ENCODE measurements at regions not wholly inside any gene's neighbourhood (a gene's known extent, or its start where the extent isn't known, plus 50 kb on each side); places are given as distances from the start of the nearest gene placed in this dataset.

- Mint-ChIP-seq H3K4me3 (no peak overlapping the region), H3K4me1 (no peaks in the 10 kb centered on the region), H3K27ac (no peak overlapping the region), H3K9me3 (no peaks in the 10 kb centered on the region), H3K27me3 (peaks cover 13% of the 10 kb centered on the region)
- ATAC-seq (no peak), DNase-seq (no peak)
Observed at GRCh38 chr22:49099496-49100124, 728.1 kb downstream of the BRD1 start.

GRCh38 chr22:49099089-49099488 lies 728.6 kb downstream of the BRD1 start:
- ATAC-seq = no peak
- H3K27me3 Mint-ChIP-seq = peaks cover 13% of the 10 kb centered on the region
- H3K27ac Mint-ChIP-seq = no peak overlapping the region
- H3K4me3 Mint-ChIP-seq = no peak overlapping the region
- H3K4me1 Mint-ChIP-seq = no peaks in the 10 kb centered on the region
- DNase-seq = no peak
- no peaks in the 10 kb centered on the region for H3K9me3 Mint-ChIP-seq

GRCh38 chr22:49097966-49098365 lies 729.7 kb downstream of the BRD1 start:
- no peak for ATAC-seq
- H3K27me3 Mint-ChIP-seq = peaks cover 13% of the 10 kb centered on the region

GRCh38 chr22:49097171-49097925 lies 730.3 kb downstream of the BRD1 start:
- H3K4me1 Mint-ChIP-seq = no peaks in the 10 kb centered on the region
- no peak overlapping the region for H3K27ac Mint-ChIP-seq
- H3K4me3 Mint-ChIP-seq = no peak overlapping the region
- ATAC-seq (no peak), DNase-seq (no peak)
- H3K27me3 Mint-ChIP-seq = peaks cover 13% of the 10 kb centered on the region
- no peaks in the 10 kb centered on the region for H3K9me3 Mint-ChIP-seq

More at GRCh38 chr22:49097966-49098365, 729.7 kb downstream of the BRD1 start:
- H3K4me1 Mint-ChIP-seq = no peaks in the 10 kb centered on the region
- no peaks in the 10 kb centered on the region for H3K9me3 Mint-ChIP-seq
- no peak for DNase-seq
- H3K27ac Mint-ChIP-seq = no peak overlapping the region
- no peak overlapping the region for H3K4me3 Mint-ChIP-seq

GRCh38 chr22:49096476-49096875 lies 731.2 kb downstream of the BRD1 start:
- Mint-ChIP-seq H3K9me3 (no peaks in the 10 kb centered on the region), H3K4me1 (no peaks in the 10 kb centered on the region), H3K27me3 (peaks cover 13% of the 10 kb centered on the region), H3K27ac (no peak overlapping the region), H3K4me3 (no peak overlapping the region)
- ATAC-seq = no peak
- no peak for DNase-seq

GRCh38 chr22:49095366-49095765 lies 732.3 kb downstream of the BRD1 start:
- no peaks in the 10 kb centered on the region for H3K4me1 Mint-ChIP-seq
- ATAC-seq = no peak
- H3K4me3 Mint-ChIP-seq = no peak overlapping the region

GRCh38 chr22:49094858-49095257 lies 732.8 kb downstream of the BRD1 start:
- ATAC-seq = no peak
- H3K4me3 Mint-ChIP-seq = no peak overlapping the region

More at GRCh38 chr22:49095366-49095765, 732.3 kb downstream of the BRD1 start:
- H3K27me3 Mint-ChIP-seq = peaks cover 13% of the 10 kb centered on the region
- no peaks in the 10 kb centered on the region for H3K9me3 Mint-ChIP-seq
- no peak for DNase-seq
- no peak overlapping the region for H3K27ac Mint-ChIP-seq

GRCh38 chr22:49094151-49094550 lies 733.5 kb downstream of the BRD1 start:
- no peaks in the 10 kb centered on the region for H3K4me1 Mint-ChIP-seq
- DNase-seq (no peak), ATAC-seq (no peak)
- no peak overlapping the region for H3K27ac Mint-ChIP-seq
- peaks cover 6% of the 10 kb centered on the region for H3K27me3 Mint-ChIP-seq
- H3K9me3 Mint-ChIP-seq = no peaks in the 10 kb centered on the region
- no peak overlapping the region for H3K4me3 Mint-ChIP-seq

More at GRCh38 chr22:49094858-49095257, 732.8 kb downstream of the BRD1 start:
- Mint-ChIP-seq H3K4me1 (no peaks in the 10 kb centered on the region), H3K27ac (no peak overlapping the region), H3K9me3 (no peaks in the 10 kb centered on the region), H3K27me3 (peaks cover 11% of the 10 kb centered on the region)
- no peak for DNase-seq

- Mint-ChIP-seq H3K27ac (no peak overlapping the region), H3K9me3 (no peaks in the 10 kb centered on the region), H3K27me3 (peaks cover 10% of the 10 kb centered on the region), H3K4me1 (no peaks in the 10 kb centered on the region), H3K4me3 (no peak overlapping the region)
- no peak for ATAC-seq
- DNase-seq = no peak
Observed at GRCh38 chr22:49093192-49093880, 734.3 kb downstream of the BRD1 start.

- no peak for DNase-seq
- no peak overlapping the region for H3K4me3 Mint-ChIP-seq
- no peaks in the 10 kb centered on the region for H3K9me3 Mint-ChIP-seq
- ATAC-seq = no peak
- no peaks in the 10 kb centered on the region for H3K4me1 Mint-ChIP-seq
- H3K27me3 Mint-ChIP-seq = peaks cover 15% of the 10 kb centered on the region
- H3K27ac Mint-ChIP-seq = no peak overlapping the region
Observed at GRCh38 chr22:49092716-49093115, 735.0 kb downstream of the BRD1 start.

- ATAC-seq = no peak
- H3K4me1 Mint-ChIP-seq = no peaks in the 10 kb centered on the region
- H3K9me3 Mint-ChIP-seq = no peaks in the 10 kb centered on the region
- H3K27ac Mint-ChIP-seq = no peak overlapping the region
- peaks cover 15% of the 10 kb centered on the region for H3K27me3 Mint-ChIP-seq
- no peak for DNase-seq
- no peak overlapping the region for H3K4me3 Mint-ChIP-seq
Observed at GRCh38 chr22:49091917-49092545, 735.6 kb downstream of the BRD1 start.

GRCh38 chr22:49091451-49091850 lies 736.2 kb downstream of the BRD1 start:
- Mint-ChIP-seq H3K27me3 (peaks cover 16% of the 10 kb centered on the region), H3K4me1 (no peaks in the 10 kb centered on the region), H3K27ac (no peak overlapping the region), H3K9me3 (no peaks in the 10 kb centered on the region), H3K4me3 (no peak overlapping the region)
- ATAC-seq (no peak), DNase-seq (no peak)

GRCh38 chr22:49090853-49091135 lies 736.9 kb downstream of the BRD1 start:
- DNase-seq (no peak), ATAC-seq (no peak)
- Mint-ChIP-seq H3K4me3 (no peak overlapping the region), H3K27me3 (peaks cover 23% of the 10 kb centered on the region), H3K4me1 (no peaks in the 10 kb centered on the region), H3K9me3 (no peaks in the 10 kb centered on the region), H3K27ac (no peak overlapping the region)

GRCh38 chr22:49090061-49090852 lies 737.4 kb downstream of the BRD1 start:
- ATAC-seq (no peak), DNase-seq (no peak)
- Mint-ChIP-seq H3K27me3 (peaks cover 25% of the 10 kb centered on the region), H3K27ac (peak overlapping the region in 1 of 2 donors; percentile 87), H3K4me3 (no peak overlapping the region), H3K4me1 (no peaks in the 10 kb centered on the region), H3K9me3 (no peaks in the 10 kb centered on the region)

Measured in stimulated activated naive CD8-positive, alpha-beta T cell treated with anti-CD3 and anti-CD28 coated beads, Interleukin-15, amount 100 ng/mL, for 72 hours (primary cell).